Endothelial cell of umbilical vein (primary cell): ENCODE measurements at regions not wholly inside any gene's neighbourhood (a gene's known extent, or its start where the extent isn't known, plus 50 kb on each side); places are given as distances from the start of the nearest gene placed in this dataset.

Experiments used
- BruUV-seq: library from RNA; stranded (reverse); fragments of 400-500 nt; replicated peaks from 2 replicates; lab custom pipeline; 2021; lab: Mats Ljungman, UMichigan
- CTCF ChIA-PET: fragments of 300-600, 350-600 bp; sonication (Branson Sonifier 250); formaldehyde crosslinking; loops from one replicate; lab custom pipeline; 2021; ENCODE audit warnings: antibody characterized with exemption, inconsistent platforms; lab: Charles Lee
- POLR2A ChIA-PET: fragments of 300-600, 350-600 bp; sonication (Branson Sonifier 250); formaldehyde crosslinking; loops from one replicate; lab custom pipeline; 2021; ENCODE audit warnings: antibody characterized with exemption, inconsistent platforms; lab: Charles Lee
- DNase-seq: peaks from one replicate; pipeline ENCODE4 v3.0.0-alpha.2; 2011; ENCODE audit warnings: low read depth, low spot score
- FAIRE-seq: peaks from 2 replicates; lab custom pipeline; 2011; peaks lifted over from hg19 to GRCh38; lab: Jason Lieb, UNC
- H2AFZ ChIP-seq: 2 replicates; pipeline ENCODE4 v1.6.0; 2012; ENCODE audit warnings: low read depth, low read length, control low read depth, inconsistent platforms
- H3K27ac ChIP-seq: 2 replicates; pipeline ENCODE4 v1.5.1; 2011; ENCODE audit warnings: low read depth, mild to moderate bottlenecking, control low read depth, low read length, moderate library complexity; ENCODE audit not compliant: insufficient read depth
- H3K27me3 ChIP-seq, 2 experiments: 2 replicates each; pipeline versions ENCODE4 v1.6.0 to v1.6.1; 2011; ENCODE audit warnings: low read length in 2 of 2, mixed read lengths in 1 of 2; ENCODE audit not compliant: control insufficient read depth in 2 of 2, insufficient read depth in 2 of 2
- H3K36me3 ChIP-seq, 2 experiments: 2 replicates in 1 of 2; 3 replicates in 1 of 2; pipeline ENCODE4 v1.5.1; 2011; ENCODE audit warnings: low read length in 2 of 2, mild to moderate bottlenecking in 1 of 2, moderate library complexity in 1 of 2; ENCODE audit not compliant: control insufficient read depth in 2 of 2, insufficient read depth in 2 of 2; ENCODE audit errors: extremely low read depth in 1 of 2
- H3K4me1 ChIP-seq: 3 replicates; pipeline ENCODE4 v1.5.1; 2011; ENCODE audit warnings: mild to moderate bottlenecking, low read length; ENCODE audit not compliant: control insufficient read depth, insufficient read depth; ENCODE audit errors: extremely low read depth
- H3K4me2 ChIP-seq: 2 replicates; pipeline ENCODE4 v1.6.1; 2011; ENCODE audit warnings: low read length, control low read depth, mixed read lengths; ENCODE audit not compliant: insufficient read depth
- H3K4me3 ChIP-seq, 3 experiments: fragments of 200-600 bp in 1 of 3; sonication (generic), shearing (Covaris generic) in 1 of 3; replicated peaks in 1 of 3; 2 replicates each; pipeline ENCODE4 v1.5.1; 2011 to 2016; ENCODE audit warnings: control low read depth in 3 of 3, low read length in 3 of 3, mild to moderate bottlenecking in 2 of 3, inconsistent platforms in 1 of 3, low read depth in 1 of 3, moderate library complexity in 1 of 3; ENCODE audit not compliant: insufficient read depth in 1 of 3
- H3K79me2 ChIP-seq: 2 replicates; pipeline ENCODE4 v1.6.0; 2012; ENCODE audit warnings: low read length, inconsistent platforms; ENCODE audit not compliant: control insufficient read depth, insufficient read depth
- H3K9ac ChIP-seq: replicated peaks from 2 replicates; pipeline ENCODE3; 2011; ENCODE audit warnings: low read length, control low read depth; ENCODE audit not compliant: insufficient read depth; ENCODE audit errors: extremely low read depth
- H3K9me1 ChIP-seq: replicated peaks from 3 replicates; pipeline ENCODE4 v1.6.0; 2011; ENCODE audit warnings: mild to moderate bottlenecking, low read length; ENCODE audit not compliant: control insufficient read depth, insufficient read depth; ENCODE audit errors: extremely low read depth
- H3K9me3 ChIP-seq: replicated peaks from 2 replicates; pipeline ENCODE4 v1.5.1; 2012; ENCODE audit warnings: low read length, inconsistent platforms; ENCODE audit not compliant: control insufficient read depth, insufficient read depth
- H4K20me1 ChIP-seq: replicated peaks from 2 replicates; pipeline ENCODE3; 2011; ENCODE audit warnings: mild to moderate bottlenecking, low read length; ENCODE audit not compliant: control insufficient read depth, insufficient read depth; ENCODE audit errors: extremely low read depth
- EZH2 ChIP-seq: IDR thresholded peaks from 2 replicates; pipeline ENCODE4 v1.6.1; 2012; ENCODE audit warnings: borderline replicate concordance, low read depth, mild to moderate bottlenecking, moderate library complexity, low read length, inconsistent platforms; ENCODE audit not compliant: severe bottlenecking
- FOS ChIP-seq: IDR thresholded peaks from 2 replicates; pipeline ENCODE4 v1.6.1; 2011; ENCODE audit warnings: mild to moderate bottlenecking, low read length, moderate library complexity, borderline replicate concordance; ENCODE audit not compliant: insufficient read depth
- GATA2 ChIP-seq: IDR thresholded peaks from 2 replicates; pipeline ENCODE4 v1.7.0; 2011; ENCODE audit warnings: low read depth, mild to moderate bottlenecking, moderate library complexity, mixed read lengths, low read length; ENCODE audit not compliant: insufficient read length, insufficient read depth
- JUN ChIP-seq: IDR thresholded peaks from 2 replicates; pipeline ENCODE4 v1.6.1; 2011; ENCODE audit warnings: borderline replicate concordance, low read depth; ENCODE audit not compliant: insufficient read length, insufficient read depth
- MYC ChIP-seq: IDR thresholded peaks from one replicate; pipeline ENCODE4 v1.6.1; 2011; ENCODE audit warnings: mild to moderate bottlenecking, low read depth, low read length
- POLR2A ChIP-seq: IDR thresholded peaks from 2 replicates; pipeline ENCODE4 v1.6.1; 2012; ENCODE audit warnings: low read depth, mild to moderate bottlenecking, control low read depth, low read length
- POLR2AphosphoS5 ChIP-seq: IDR thresholded peaks from 2 replicates; pipeline ENCODE4 v1.6.1; 2012; ENCODE audit warnings: low read depth, mild to moderate bottlenecking, control low read depth, low read length, moderate library complexity; ENCODE audit not compliant: insufficient read depth
- dilution Hi-C: fragments of 300-500 bp; cut with MboI; formaldehyde crosslinking; loops from one replicate; pipeline ENCODE4 v1.15.0; 2019; ENCODE audit warnings: low sequenced_read_pairs; ENCODE audit not compliant: extremely low pct_ligation_motif_present
- intact Hi-C: fragments of 100-400 bp; cut with micrococcal nuclease; formaldehyde crosslinking; loops from one replicate; pipeline ENCODE4 v1.10.0; 2022
- TF ChIP-seq, protein P1 (sequence below), 2 donors: IDR thresholded peaks; 1 replicate in 1 of 2; 2 replicates in 1 of 2; pipeline ENCODE4 v1.5.1; 2011; ENCODE audit warnings: low read length in 2 of 2, mild to moderate bottlenecking in 2 of 2, moderate library complexity in 2 of 2, control low read depth in 1 of 2, inconsistent platforms in 1 of 2, low read depth in 1 of 2; ENCODE audit not compliant: insufficient read depth in 1 of 2; ENCODE audit errors: extremely low read depth in 1 of 2
- TF ChIP-seq, protein P2 (sequence below): IDR thresholded peaks from 2 replicates; pipeline ENCODE4 v1.6.1; 2011; ENCODE audit not compliant: insufficient read depth, insufficient read length

DNA sequence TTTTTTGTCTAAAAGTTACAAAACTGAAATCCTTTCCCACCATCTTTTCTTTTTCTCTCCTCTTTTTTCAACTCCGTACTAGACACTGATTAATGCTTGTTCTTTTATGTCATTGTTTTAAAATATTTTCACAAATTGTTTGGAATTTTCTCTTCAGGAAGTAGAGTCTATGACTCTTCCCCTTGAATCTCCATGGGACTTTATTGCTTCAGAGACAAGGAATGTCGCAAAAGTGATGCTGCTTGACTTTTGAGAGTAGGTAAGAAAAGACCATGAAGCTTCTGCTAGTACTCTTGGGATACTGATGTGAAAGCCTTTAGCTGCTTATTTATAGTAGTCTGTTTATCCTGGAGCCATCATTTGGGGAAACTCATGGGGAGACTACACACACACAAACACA lies 260.1 kb upstream of the SLC10A2 start:
- no peak overlapping the region for H2AFZ ChIP-seq
- H3K27ac ChIP-seq = no peak overlapping the region
- no TSS peak for BruUV-seq
- H4K20me1 ChIP-seq = no peaks in the 10 kb centered on the region
- no peaks in the 10 kb centered on the region for H3K4me1 ChIP-seq
- no peaks in the 10 kb centered on the region for H3K36me3 ChIP-seq
- dilution Hi-C loops (no loop called here), intact Hi-C loops (no loop called here)
- no peak overlapping the region for H3K9ac ChIP-seq
- TF ChIP-seq FOS (no peak), EZH2 (no peak), MYC (no peak), GATA2 (no peak), POLR2AphosphoS5 (no peak), POLR2A (no peak), JUN (no peak)
- TF ChIP-seq, protein P1, sequence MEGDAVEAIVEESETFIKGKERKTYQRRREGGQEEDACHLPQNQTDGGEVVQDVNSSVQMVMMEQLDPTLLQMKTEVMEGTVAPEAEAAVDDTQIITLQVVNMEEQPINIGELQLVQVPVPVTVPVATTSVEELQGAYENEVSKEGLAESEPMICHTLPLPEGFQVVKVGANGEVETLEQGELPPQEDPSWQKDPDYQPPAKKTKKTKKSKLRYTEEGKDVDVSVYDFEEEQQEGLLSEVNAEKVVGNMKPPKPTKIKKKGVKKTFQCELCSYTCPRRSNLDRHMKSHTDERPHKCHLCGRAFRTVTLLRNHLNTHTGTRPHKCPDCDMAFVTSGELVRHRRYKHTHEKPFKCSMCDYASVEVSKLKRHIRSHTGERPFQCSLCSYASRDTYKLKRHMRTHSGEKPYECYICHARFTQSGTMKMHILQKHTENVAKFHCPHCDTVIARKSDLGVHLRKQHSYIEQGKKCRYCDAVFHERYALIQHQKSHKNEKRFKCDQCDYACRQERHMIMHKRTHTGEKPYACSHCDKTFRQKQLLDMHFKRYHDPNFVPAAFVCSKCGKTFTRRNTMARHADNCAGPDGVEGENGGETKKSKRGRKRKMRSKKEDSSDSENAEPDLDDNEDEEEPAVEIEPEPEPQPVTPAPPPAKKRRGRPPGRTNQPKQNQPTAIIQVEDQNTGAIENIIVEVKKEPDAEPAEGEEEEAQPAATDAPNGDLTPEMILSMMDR (IDR thresholded peaks at IDR 0.05; ENCODE audit: extremely low read depth in 1 of 2, insufficient read depth in 1 of 2, low read depth in 1 of 2, low read length in 2 of 2) = no peak
- TF ChIP-seq, protein P2, sequence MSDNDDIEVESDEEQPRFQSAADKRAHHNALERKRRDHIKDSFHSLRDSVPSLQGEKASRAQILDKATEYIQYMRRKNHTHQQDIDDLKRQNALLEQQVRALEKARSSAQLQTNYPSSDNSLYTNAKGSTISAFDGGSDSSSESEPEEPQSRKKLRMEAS = no peak
- H3K4me3 ChIP-seq = no peak overlapping the region
- no peaks in the 10 kb centered on the region for H3K9me1 ChIP-seq
- no peaks in the 10 kb centered on the region for H3K27me3 ChIP-seq
- DNase-seq (no peak), FAIRE-seq (no peak)
- no peaks in the 10 kb centered on the region for H3K9me3 ChIP-seq
- H3K79me2 ChIP-seq = no peaks in the 10 kb centered on the region
- no peak overlapping the region for H3K4me2 ChIP-seq
- POLR2A ChIA-PET = no interaction called here
- CTCF ChIA-PET = no interaction called here
